Stimulated activated memory B cell treated with anti-CD40 and anti-IgM and Interleukin-4, amounts not matched to agents 10 μg/mL and 1 μg/mL and 100 μg/mL, for 72 hours (primary cell): ENCODE measurements at regions not wholly inside any gene's neighbourhood (a gene's known extent, or its start where the extent isn't known, plus 50 kb on each side); places are given as distances from the start of the nearest gene placed in this dataset.

Experiments used
- ATAC-seq: fragments of 150-1000 bp; cut with Tn5 transposase; 2 replicates; pipeline ENCODE4 v1.10.0; 2021
- H3K27ac Mint-ChIP-seq: one replicate; pipeline ENCODE4 v1.8.0; 2022; ENCODE audit warnings: mild to moderate bottlenecking, mixed read lengths
- H3K27me3 Mint-ChIP-seq: one replicate; pipeline ENCODE4 v1.8.0; 2022; ENCODE audit warnings: mixed read lengths
- H3K36me3 Mint-ChIP-seq: one replicate; pipeline ENCODE4 v1.8.0; 2022; ENCODE audit warnings: mixed read lengths
- H3K4me1 Mint-ChIP-seq: one replicate; pipeline ENCODE4 v1.8.0; 2022; ENCODE audit warnings: mixed read lengths
- H3K4me3 Mint-ChIP-seq: one replicate; pipeline ENCODE4 v1.8.0; 2022; ENCODE audit warnings: mild to moderate bottlenecking, moderate library complexity, mixed read lengths
- H3K9me3 Mint-ChIP-seq: one replicate; pipeline ENCODE4 v1.8.0; 2022; ENCODE audit warnings: mixed read lengths

- no peak overlapping the region for H3K4me3 Mint-ChIP-seq
- H3K9me3 Mint-ChIP-seq = no peaks in the 10 kb centered on the region
- peak; percentile 78 for ATAC-seq
Observed at GRCh38 chr4:122003335-122003734, 51.5 kb upstream of the TRPC3 start.

More at GRCh38 chr4:122003335-122003734, 51.5 kb upstream of the TRPC3 start:
- H3K36me3 Mint-ChIP-seq = no peaks in the 10 kb centered on the region
- peaks cover 7% of the 10 kb centered on the region for H3K4me1 Mint-ChIP-seq
- H3K27ac Mint-ChIP-seq = no peak overlapping the region
- H3K27me3 Mint-ChIP-seq = peaks cover 17% of the 10 kb centered on the region
